ENCODE measurements at regions not wholly inside any gene's neighbourhood (a gene's known extent, or its start where the extent isn't known, plus 50 kb on each side); places are given as distances from the start of the nearest gene placed in this dataset.

- Histone ChIP-seq H3K9me3 (ENCODE audit: low read length) (no peaks in the 10 kb centered on the region), H2AFZ (ENCODE audit: low read length) (no peak overlapping the region), H3K27ac (ENCODE audit: low read depth, low read length, poor library complexity, severe bottlenecking) (no peak overlapping the region), H3K4me2 (ENCODE audit: low read length) (no peak overlapping the region), H4K20me1 (ENCODE audit: insufficient read depth, low read length) (no peaks in the 10 kb centered on the region), H3K9me2 (ENCODE audit: insufficient read depth, low read length) (no peaks in the 10 kb centered on the region), H3K79me2 (ENCODE audit: insufficient read depth, low read depth, low read length) (no peaks in the 10 kb centered on the region), H3K4me1 (ENCODE audit: insufficient read depth, low read length, poor library complexity, severe bottlenecking) (no peaks in the 10 kb centered on the region), H3K36me3 (ENCODE audit: insufficient read depth, low read length) (no peaks in the 10 kb centered on the region), H3K4me3 (ENCODE audit: low read depth, low read length, poor library complexity, severe bottlenecking) (no peak overlapping the region)
- ChIA-PET POLR2A (no interaction called here), CTCF (ENCODE audit: unreplicated experiment) (no interaction called here)
- peak; percentile 58 for DNase-seq (ENCODE audit: low spot score)
- TF ChIP-seq EZH2phosphoT487 (IDR thresholded peaks at IDR 0.05; ENCODE audit: borderline replicate concordance, low read depth, low read length): no peak
- TF ChIP-seq, protein P1, sequence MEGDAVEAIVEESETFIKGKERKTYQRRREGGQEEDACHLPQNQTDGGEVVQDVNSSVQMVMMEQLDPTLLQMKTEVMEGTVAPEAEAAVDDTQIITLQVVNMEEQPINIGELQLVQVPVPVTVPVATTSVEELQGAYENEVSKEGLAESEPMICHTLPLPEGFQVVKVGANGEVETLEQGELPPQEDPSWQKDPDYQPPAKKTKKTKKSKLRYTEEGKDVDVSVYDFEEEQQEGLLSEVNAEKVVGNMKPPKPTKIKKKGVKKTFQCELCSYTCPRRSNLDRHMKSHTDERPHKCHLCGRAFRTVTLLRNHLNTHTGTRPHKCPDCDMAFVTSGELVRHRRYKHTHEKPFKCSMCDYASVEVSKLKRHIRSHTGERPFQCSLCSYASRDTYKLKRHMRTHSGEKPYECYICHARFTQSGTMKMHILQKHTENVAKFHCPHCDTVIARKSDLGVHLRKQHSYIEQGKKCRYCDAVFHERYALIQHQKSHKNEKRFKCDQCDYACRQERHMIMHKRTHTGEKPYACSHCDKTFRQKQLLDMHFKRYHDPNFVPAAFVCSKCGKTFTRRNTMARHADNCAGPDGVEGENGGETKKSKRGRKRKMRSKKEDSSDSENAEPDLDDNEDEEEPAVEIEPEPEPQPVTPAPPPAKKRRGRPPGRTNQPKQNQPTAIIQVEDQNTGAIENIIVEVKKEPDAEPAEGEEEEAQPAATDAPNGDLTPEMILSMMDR (conservative IDR thresholded peaks at IDR 0.05; ENCODE audit: low read length): peak; percentile 88
- BruUV-seq (replicated peaks): no TSS peak
- intact Hi-C loops (cut with micrococcal nuclease; ENCODE audit: unreplicated experiment): loop anchor here (10.0 kb wide), 1 partner anchor 510 kb away; no protein-coding TSS in a partner anchor
Measured at GRCh38 chr15:46304321-46304720, 669.5 kb downstream of the SQOR start.

DNA sequence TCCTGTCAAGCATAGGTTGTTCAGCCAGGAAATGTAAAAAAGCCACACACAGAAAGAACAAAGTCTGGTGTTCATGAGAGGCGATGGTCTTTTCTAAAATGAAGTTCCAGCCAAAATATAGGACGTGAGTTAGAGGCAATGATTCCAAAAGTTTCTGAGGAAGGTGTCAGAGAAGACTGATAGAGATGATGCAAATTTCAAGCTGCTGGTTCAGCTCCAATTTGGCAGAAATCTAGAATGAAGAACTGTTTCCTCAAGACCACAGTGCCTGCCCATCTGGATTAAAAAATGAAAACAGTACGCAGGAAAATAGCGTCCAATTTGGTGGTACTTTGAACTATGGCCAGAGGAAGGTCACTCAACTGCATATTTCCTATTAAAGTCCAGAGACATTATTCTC is 672.9 kb downstream of the SQOR start:
- no peaks in the 10 kb centered on the region for H3K4me1 ChIP-seq (ENCODE audit: insufficient read depth, low read length, poor library complexity, severe bottlenecking)
- no peak overlapping the region for H3K4me3 ChIP-seq (ENCODE audit: low read depth, low read length, poor library complexity, severe bottlenecking)
- intact Hi-C loops (cut with micrococcal nuclease; ENCODE audit: unreplicated experiment): loop anchor here (10.0 kb wide), 1 partner anchor 513 kb away; no protein-coding TSS in a partner anchor
- BruUV-seq (replicated peaks): no TSS peak
- no peak overlapping the region for H3K4me2 ChIP-seq (ENCODE audit: low read length)
- CTCF ChIA-PET (ENCODE audit: unreplicated experiment): no interaction called here
- no peaks in the 10 kb centered on the region for H3K79me2 ChIP-seq (ENCODE audit: insufficient read depth, low read depth, low read length)
- no peak overlapping the region for H2AFZ ChIP-seq (ENCODE audit: low read length)
- TF ChIP-seq, protein P1 (conservative IDR thresholded peaks at IDR 0.05; ENCODE audit: low read length): no peak
- TF ChIP-seq EZH2phosphoT487 (IDR thresholded peaks at IDR 0.05; ENCODE audit: borderline replicate concordance, low read depth, low read length): no peak
- DNase-seq (ENCODE audit: low spot score): no peak
- H4K20me1 ChIP-seq (ENCODE audit: insufficient read depth, low read length): no peaks in the 10 kb centered on the region
- no peaks in the 10 kb centered on the region for H3K9me3 ChIP-seq (ENCODE audit: low read length)
- H3K36me3 ChIP-seq (ENCODE audit: insufficient read depth, low read length): no peaks in the 10 kb centered on the region
- no peaks in the 10 kb centered on the region for H3K9me2 ChIP-seq (ENCODE audit: insufficient read depth, low read length)
- POLR2A ChIA-PET: no interaction called here
- H3K27ac ChIP-seq (ENCODE audit: low read depth, low read length, poor library complexity, severe bottlenecking): no peak overlapping the region

DNA sequence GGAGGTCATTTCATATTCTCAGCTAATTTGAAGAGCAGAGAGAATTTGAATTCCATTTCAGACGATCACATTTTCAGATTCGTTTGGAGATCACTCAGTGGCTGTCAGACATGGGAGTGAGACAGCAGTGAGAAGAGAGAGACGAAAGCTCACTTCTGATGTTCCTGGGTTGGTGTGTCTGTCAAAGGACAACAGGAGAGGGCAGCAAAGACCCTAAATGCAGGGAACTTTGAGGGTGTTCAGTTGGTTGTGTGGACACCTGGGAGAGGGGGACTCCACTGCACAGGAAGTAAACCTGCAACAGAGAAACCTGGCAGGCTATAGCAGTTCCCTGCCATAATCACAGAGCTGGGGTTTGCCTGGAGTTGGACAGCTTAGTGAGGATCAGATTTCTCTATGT is 675.1 kb downstream of the SQOR start:
- Histone ChIP-seq H3K4me3 (ENCODE audit: low read depth, low read length, poor library complexity, severe bottlenecking) (no peak overlapping the region), H3K36me3 (ENCODE audit: insufficient read depth, low read length) (no peaks in the 10 kb centered on the region), H3K79me2 (ENCODE audit: insufficient read depth, low read depth, low read length) (no peaks in the 10 kb centered on the region), H3K27ac (ENCODE audit: low read depth, low read length, poor library complexity, severe bottlenecking) (no peak overlapping the region), H3K4me2 (ENCODE audit: low read length) (no peak overlapping the region), H4K20me1 (ENCODE audit: insufficient read depth, low read length) (no peaks in the 10 kb centered on the region), H2AFZ (ENCODE audit: low read length) (no peak overlapping the region), H3K9me2 (ENCODE audit: insufficient read depth, low read length) (no peaks in the 10 kb centered on the region), H3K9me3 (ENCODE audit: low read length) (no peaks in the 10 kb centered on the region), H3K4me1 (ENCODE audit: insufficient read depth, low read length, poor library complexity, severe bottlenecking) (no peaks in the 10 kb centered on the region)
- no peak for DNase-seq (ENCODE audit: low spot score)
- TF ChIP-seq, protein P1 (conservative IDR thresholded peaks at IDR 0.05; ENCODE audit: low read length): no peak
- no peak for TF ChIP-seq EZH2phosphoT487 (IDR thresholded peaks at IDR 0.05; ENCODE audit: borderline replicate concordance, low read depth, low read length)
- no TSS peak for BruUV-seq (replicated peaks)
- intact Hi-C loops (cut with micrococcal nuclease; ENCODE audit: unreplicated experiment): loop anchor here (5.0 to 10.0 kb wide), 3 partner anchors 515 to 1675 kb away; no protein-coding TSS in a partner anchor
- ChIA-PET POLR2A (interaction anchor here (0.6 kb wide), 1 partner anchor 16 kb away, joined by 3 read pairs; no protein-coding TSS in a partner anchor), CTCF (ENCODE audit: unreplicated experiment) (no interaction called here)

All from OCI-LY7 (cell line).